ENCODE measurements at regions not wholly inside any gene's neighbourhood (a gene's known extent, or its start where the extent isn't known, plus 50 kb on each side); places are given as distances from the start of the nearest gene placed in this dataset.

DNA sequence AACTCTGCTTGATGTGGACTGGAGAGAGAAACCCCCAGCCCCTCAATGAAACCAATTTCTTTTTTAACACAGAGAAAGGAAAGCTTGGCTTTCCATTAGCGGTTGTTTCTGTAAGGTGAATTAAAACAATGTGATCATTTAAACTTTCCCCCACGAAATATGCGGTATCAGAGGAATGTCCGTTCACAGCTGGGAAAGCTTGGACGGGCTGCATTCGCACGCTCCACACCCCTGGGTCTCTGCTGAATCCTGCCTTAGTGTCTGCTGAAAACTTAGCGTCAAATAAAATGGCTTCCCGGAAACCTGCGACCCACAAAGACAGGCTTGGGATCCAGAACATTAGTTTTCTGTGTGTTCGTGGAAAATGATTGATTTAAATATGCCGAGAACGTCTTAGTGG is 71.7 kb downstream of the C16orf95 start:
- Histone ChIP-seq H3K27me3 (replicated peaks; ENCODE audit: control insufficient read depth, insufficient read depth, low read length) (no peaks in the 10 kb centered on the region; the same call in 1 of the 2 replicates), H3K4me3 (replicated peaks; ENCODE audit: low read depth, low read length) (no peak overlapping the region), H3K36me3 (ENCODE audit: control insufficient read depth, insufficient read depth, low read length) (no peaks in the 10 kb centered on the region)
- DNase-seq (ENCODE audit: extremely low read depth, insufficient read length) = no peak
- TF ChIP-seq, protein P1, sequence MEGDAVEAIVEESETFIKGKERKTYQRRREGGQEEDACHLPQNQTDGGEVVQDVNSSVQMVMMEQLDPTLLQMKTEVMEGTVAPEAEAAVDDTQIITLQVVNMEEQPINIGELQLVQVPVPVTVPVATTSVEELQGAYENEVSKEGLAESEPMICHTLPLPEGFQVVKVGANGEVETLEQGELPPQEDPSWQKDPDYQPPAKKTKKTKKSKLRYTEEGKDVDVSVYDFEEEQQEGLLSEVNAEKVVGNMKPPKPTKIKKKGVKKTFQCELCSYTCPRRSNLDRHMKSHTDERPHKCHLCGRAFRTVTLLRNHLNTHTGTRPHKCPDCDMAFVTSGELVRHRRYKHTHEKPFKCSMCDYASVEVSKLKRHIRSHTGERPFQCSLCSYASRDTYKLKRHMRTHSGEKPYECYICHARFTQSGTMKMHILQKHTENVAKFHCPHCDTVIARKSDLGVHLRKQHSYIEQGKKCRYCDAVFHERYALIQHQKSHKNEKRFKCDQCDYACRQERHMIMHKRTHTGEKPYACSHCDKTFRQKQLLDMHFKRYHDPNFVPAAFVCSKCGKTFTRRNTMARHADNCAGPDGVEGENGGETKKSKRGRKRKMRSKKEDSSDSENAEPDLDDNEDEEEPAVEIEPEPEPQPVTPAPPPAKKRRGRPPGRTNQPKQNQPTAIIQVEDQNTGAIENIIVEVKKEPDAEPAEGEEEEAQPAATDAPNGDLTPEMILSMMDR (IDR thresholded peaks at IDR 0.05; ENCODE audit: insufficient read depth, low read length, poor library complexity, severe bottlenecking) = no peak

DNA sequence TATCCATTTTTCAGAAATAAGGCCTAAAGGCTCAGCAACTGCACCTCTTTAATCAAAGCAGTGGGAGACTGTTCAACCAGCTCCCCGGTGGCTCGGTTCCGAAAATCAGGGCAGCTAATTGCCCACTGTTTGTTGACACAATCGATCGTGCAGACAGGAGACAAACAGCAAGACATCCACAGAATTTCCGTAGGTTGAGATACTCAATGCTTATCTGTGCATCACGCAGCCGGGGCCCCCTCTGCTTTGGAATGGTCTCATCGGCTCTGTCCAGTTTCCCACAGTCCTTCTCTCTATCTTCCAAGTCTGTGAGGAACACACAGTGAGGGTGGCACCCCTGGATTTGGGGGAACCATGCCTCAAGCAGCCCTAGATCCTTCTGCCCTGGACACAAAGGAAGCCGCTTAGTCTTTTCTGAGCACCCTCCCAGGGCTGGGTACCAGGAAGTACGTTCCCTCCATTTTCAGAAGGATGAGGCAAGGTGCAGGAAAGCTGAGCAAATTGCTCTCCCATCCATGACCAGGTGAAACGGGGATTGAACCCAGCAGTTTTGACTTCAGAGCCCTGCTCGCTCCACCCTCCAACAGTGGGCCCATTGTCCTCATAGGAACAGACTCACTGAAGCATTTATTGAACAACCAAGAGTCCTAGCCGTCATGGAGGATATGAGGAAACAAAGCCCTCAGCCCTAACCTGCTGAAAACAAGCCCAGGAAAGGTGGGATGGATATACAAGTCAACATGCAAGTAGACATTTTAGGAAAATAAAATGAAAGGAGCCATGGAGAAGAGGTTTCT is 70.7 kb downstream of the C16orf95 start:
- TF ChIP-seq, protein P1 (IDR thresholded peaks at IDR 0.05; ENCODE audit: insufficient read depth, low read length, poor library complexity, severe bottlenecking) = no peak
- Histone ChIP-seq H3K27me3 (replicated peaks; ENCODE audit: control insufficient read depth, insufficient read depth, low read length) (no peaks in the 10 kb centered on the region; the same call in 1 of the 2 replicates), H3K36me3 (ENCODE audit: control insufficient read depth, insufficient read depth, low read length) (no peaks in the 10 kb centered on the region), H3K4me3 (replicated peaks; ENCODE audit: low read depth, low read length) (no peak overlapping the region)
- no peak for DNase-seq (ENCODE audit: extremely low read depth, insufficient read length)

DNA sequence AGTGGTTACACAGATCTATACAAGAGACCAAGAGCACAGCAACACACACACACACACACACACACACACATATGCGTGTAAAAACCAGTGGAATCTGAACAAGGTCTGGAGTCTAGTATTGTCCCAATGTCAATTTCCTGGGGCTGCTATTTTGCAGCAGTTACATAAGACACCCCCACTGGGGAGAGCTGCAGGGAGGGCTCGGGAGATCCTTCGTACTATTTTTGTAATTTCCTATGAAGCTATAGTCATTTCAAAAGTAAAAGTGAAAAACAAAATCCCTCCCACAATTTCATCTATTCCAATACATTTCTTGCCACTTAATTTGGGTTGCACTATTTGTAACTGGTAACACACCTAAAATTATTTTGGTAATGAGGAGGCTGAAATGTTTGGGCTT is 68.5 kb downstream of the C16orf95 start:
- TF ChIP-seq, protein P1 (IDR thresholded peaks at IDR 0.05; ENCODE audit: insufficient read depth, low read length, poor library complexity, severe bottlenecking) = no peak
- H3K27me3 ChIP-seq (replicated peaks; ENCODE audit: control insufficient read depth, insufficient read depth, low read length) = no peaks in the 10 kb centered on the region; the same call in 1 of the 2 replicates
- H3K36me3 ChIP-seq (ENCODE audit: control insufficient read depth, insufficient read depth, low read length) = no peaks in the 10 kb centered on the region
- H3K4me3 ChIP-seq (replicated peaks; ENCODE audit: low read depth, low read length) = no peak overlapping the region
- DNase-seq (ENCODE audit: extremely low read depth, insufficient read length) = no peak

DNA sequence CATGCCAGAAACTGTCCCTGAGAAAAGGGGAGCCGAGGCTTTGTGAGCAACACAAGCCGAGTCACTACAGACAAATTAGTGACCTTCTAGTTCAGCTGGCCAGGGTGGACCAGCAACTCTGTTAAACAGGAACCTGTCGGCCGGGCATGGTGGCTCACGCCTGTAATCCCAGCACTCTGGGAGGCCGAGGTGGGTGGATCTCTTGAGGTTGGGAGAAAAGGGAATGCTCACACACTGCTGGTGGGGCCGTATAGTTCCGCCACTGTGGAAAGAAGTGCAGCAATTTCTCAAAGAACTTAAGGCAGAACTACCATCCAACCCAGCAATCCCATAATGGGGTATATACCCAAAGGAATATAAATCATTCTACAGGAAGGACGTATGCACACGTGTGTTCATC is 67.8 kb downstream of the C16orf95 start:
- TF ChIP-seq, protein P1 (IDR thresholded peaks at IDR 0.05; ENCODE audit: insufficient read depth, low read length, poor library complexity, severe bottlenecking) = no peak
- no peaks in the 10 kb centered on the region; the same call in 1 of the 2 replicates for H3K27me3 ChIP-seq (replicated peaks; ENCODE audit: control insufficient read depth, insufficient read depth, low read length)
- no peak for DNase-seq (ENCODE audit: extremely low read depth, insufficient read length)
- H3K36me3 ChIP-seq (ENCODE audit: control insufficient read depth, insufficient read depth, low read length) = no peaks in the 10 kb centered on the region
- no peak overlapping the region for H3K4me3 ChIP-seq (replicated peaks; ENCODE audit: low read depth, low read length)

DNA sequence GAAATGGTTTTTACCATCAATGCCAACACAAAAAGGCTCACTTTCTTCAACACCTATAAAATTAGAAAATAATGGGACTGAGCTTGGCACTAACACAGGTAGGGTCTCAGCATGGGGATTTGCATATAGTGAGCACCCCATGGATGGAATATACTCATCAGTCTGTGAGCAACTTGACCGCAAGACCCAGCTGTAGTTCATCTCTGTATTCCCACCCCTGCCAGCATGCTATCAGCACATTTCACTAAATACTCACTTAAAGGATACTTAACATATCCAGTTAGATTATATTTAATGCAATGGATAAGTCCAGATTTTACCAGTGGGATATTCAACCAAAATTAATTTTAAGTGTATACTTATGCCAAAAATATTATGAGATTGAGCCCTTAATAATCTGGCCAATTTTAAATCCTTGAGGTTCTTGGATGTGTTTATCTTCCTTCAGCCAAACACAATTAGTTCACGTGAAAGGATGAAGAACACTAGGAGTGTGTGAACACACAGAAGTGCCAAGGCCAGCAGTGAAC is 66.7 kb downstream of the C16orf95 start:
- Histone ChIP-seq H3K4me3 (replicated peaks; ENCODE audit: low read depth, low read length) (no peak overlapping the region), H3K27me3 (replicated peaks; ENCODE audit: control insufficient read depth, insufficient read depth, low read length) (no peaks in the 10 kb centered on the region; the same call in 1 of the 2 replicates), H3K36me3 (ENCODE audit: control insufficient read depth, insufficient read depth, low read length) (no peaks in the 10 kb centered on the region)
- TF ChIP-seq, protein P1 (IDR thresholded peaks at IDR 0.05; ENCODE audit: insufficient read depth, low read length, poor library complexity, severe bottlenecking) = no peak
- no peak for DNase-seq (ENCODE audit: extremely low read depth, insufficient read length)

Data from GM06990 (cell line).